ENCODE measurements at regions not wholly inside any gene's neighbourhood (a gene's known extent, or its start where the extent isn't known, plus 50 kb on each side); places are given as distances from the start of the nearest gene placed in this dataset.

DNA sequence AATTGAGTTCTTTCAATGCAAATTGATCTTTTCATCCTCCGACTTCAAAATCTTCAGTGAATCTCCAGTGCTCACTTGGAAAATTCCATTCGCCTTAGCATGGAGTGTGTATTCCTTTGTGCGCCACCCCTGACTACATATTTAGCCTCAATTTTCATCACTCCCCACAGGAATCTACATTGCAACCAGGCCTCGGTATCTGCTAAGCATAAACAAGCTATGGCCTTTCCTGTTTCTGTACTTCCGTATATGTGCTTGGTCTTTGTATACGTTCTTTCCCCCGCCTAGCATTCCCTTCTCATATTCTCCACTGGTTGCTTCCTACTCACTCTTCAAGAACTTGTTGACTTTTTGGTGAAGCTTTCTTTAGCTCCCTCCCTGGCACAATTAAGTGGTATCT lies 470.8 kb downstream of the LMO4 start:
- TF ChIP-seq, protein P1, sequence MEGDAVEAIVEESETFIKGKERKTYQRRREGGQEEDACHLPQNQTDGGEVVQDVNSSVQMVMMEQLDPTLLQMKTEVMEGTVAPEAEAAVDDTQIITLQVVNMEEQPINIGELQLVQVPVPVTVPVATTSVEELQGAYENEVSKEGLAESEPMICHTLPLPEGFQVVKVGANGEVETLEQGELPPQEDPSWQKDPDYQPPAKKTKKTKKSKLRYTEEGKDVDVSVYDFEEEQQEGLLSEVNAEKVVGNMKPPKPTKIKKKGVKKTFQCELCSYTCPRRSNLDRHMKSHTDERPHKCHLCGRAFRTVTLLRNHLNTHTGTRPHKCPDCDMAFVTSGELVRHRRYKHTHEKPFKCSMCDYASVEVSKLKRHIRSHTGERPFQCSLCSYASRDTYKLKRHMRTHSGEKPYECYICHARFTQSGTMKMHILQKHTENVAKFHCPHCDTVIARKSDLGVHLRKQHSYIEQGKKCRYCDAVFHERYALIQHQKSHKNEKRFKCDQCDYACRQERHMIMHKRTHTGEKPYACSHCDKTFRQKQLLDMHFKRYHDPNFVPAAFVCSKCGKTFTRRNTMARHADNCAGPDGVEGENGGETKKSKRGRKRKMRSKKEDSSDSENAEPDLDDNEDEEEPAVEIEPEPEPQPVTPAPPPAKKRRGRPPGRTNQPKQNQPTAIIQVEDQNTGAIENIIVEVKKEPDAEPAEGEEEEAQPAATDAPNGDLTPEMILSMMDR (IDR thresholded peaks at IDR 0.05) = no peak

DNA sequence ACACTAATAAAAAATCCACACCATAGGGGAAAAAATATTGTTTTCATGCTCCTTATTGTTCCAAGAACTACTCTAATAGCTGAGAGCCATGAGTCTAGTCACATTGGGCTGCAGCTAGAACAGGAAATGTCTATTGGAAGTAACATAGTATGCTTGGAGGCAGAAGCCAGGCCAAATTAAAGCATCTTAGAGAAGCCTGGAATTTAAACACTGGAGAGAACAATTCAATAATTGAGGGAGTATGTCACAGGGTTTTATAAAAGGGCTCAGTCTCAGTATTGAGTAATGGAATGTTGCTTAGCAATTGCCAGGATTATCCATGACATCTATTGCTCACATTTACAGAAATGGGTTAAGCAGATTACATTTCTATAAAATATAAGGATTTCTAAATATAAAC lies 471.3 kb downstream of the LMO4 start:
- H3K36me3 Mint-ChIP-seq (ENCODE audit: low read depth) = no peaks in the 10 kb centered on the region
- TF ChIP-seq, protein P1 (IDR thresholded peaks at IDR 0.05) = no peak
- no peak overlapping the region for H3K4me3 Mint-ChIP-seq
- H3K4me1 Mint-ChIP-seq (ENCODE audit: low read depth) = no peaks in the 10 kb centered on the region
- intact Hi-C loops (cut with DNase I, micrococcal nuclease) = no loop called here
- ChIA-PET POLR2A (no interaction called here), CTCF (no interaction called here)
- H3K9me3 Mint-ChIP-seq = no peaks in the 10 kb centered on the region
- no peak overlapping the region for H3K27ac Mint-ChIP-seq
- Histone ChIP-seq H3K9me3 (ENCODE audit: control insufficient read depth in 1 of 2, insufficient read depth in 1 of 2, low read length in 2 of 2) (no peaks in the 10 kb centered on the region), H3K27me3 (ENCODE audit: control insufficient read depth in 1 of 2, insufficient read depth in 2 of 2, low read length in 2 of 2) (no peaks in the 10 kb centered on the region), H3K36me3 (ENCODE audit: insufficient read depth, low read length) (no peaks in the 10 kb centered on the region), H3K27ac (ENCODE audit: low read depth in 1 of 2, low read length in 2 of 2) (no peak overlapping the region), H3K4me3 (ENCODE audit: low read length) (no peak overlapping the region), H3K4me1 (ENCODE audit: insufficient read depth, low read length) (no peaks in the 10 kb centered on the region)
- no peak for DNase-seq
- ATAC-seq (ENCODE audit: poor library complexity) = no peak
- no peaks in the 10 kb centered on the region for H3K27me3 Mint-ChIP-seq

More for the DNA sequence above, 470.8 kb downstream of the LMO4 start:
- H3K27ac Mint-ChIP-seq = no peak overlapping the region
- H3K9me3 Mint-ChIP-seq = no peaks in the 10 kb centered on the region
- DNase-seq (no peak), ATAC-seq (ENCODE audit: poor library complexity) (no peak)
- no peaks in the 10 kb centered on the region for H3K4me1 ChIP-seq (ENCODE audit: insufficient read depth, low read length)
- intact Hi-C loops (cut with DNase I, micrococcal nuclease) = no loop called here
- ChIA-PET CTCF (no interaction called here), POLR2A (no interaction called here)
- no peaks in the 10 kb centered on the region for H3K36me3 Mint-ChIP-seq (ENCODE audit: low read depth)
- H3K4me3 ChIP-seq (ENCODE audit: low read length) = no peak overlapping the region
- H3K36me3 ChIP-seq (ENCODE audit: insufficient read depth, low read length) = no peaks in the 10 kb centered on the region
- no peaks in the 10 kb centered on the region for H3K4me1 Mint-ChIP-seq (ENCODE audit: low read depth)
- H3K27ac ChIP-seq (ENCODE audit: low read depth in 1 of 2, low read length in 2 of 2) = no peak overlapping the region
- H3K27me3 Mint-ChIP-seq = no peaks in the 10 kb centered on the region
- no peaks in the 10 kb centered on the region for H3K9me3 ChIP-seq (ENCODE audit: control insufficient read depth in 1 of 2, insufficient read depth in 1 of 2, low read length in 2 of 2)
- H3K27me3 ChIP-seq (ENCODE audit: control insufficient read depth in 1 of 2, insufficient read depth in 2 of 2, low read length in 2 of 2) = no peaks in the 10 kb centered on the region
- H3K4me3 Mint-ChIP-seq = no peak overlapping the region

DNA sequence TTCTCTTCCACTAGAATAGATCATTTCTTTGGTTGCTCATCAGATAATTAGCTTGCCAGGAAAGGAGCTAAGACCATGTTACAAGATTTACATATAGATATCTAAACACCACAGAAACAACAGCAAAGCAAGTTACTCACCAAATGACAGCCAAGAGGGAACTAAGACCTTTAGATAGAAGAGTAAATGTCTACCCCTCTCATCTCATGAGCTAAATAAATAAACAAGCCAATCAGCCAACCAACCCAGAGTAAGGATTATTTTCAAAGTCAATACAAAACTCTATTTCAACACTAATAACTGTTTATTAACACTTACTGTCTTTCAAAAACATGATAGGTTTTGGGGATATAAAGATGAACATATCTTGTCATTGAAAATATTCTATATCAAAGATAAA lies 474.7 kb downstream of the LMO4 start:
- ATAC-seq (ENCODE audit: poor library complexity) = no peak
- POLR2A ChIA-PET = no interaction called here
- CTCF ChIA-PET = no interaction called here

More for the DNA sequence above, 474.7 kb downstream of the LMO4 start:
- Histone ChIP-seq H3K27ac (ENCODE audit: low read depth in 1 of 2, low read length in 2 of 2) (no peak overlapping the region), H3K27me3 (ENCODE audit: control insufficient read depth in 1 of 2, insufficient read depth in 2 of 2, low read length in 2 of 2) (no peaks in the 10 kb centered on the region), H3K9me3 (ENCODE audit: control insufficient read depth in 1 of 2, insufficient read depth in 1 of 2, low read length in 2 of 2) (no peaks in the 10 kb centered on the region), H3K4me3 (ENCODE audit: low read length) (no peak overlapping the region), H3K36me3 (ENCODE audit: insufficient read depth, low read length) (no peaks in the 10 kb centered on the region), H3K4me1 (ENCODE audit: insufficient read depth, low read length) (no peaks in the 10 kb centered on the region)
- no peaks in the 10 kb centered on the region for H3K9me3 Mint-ChIP-seq
- DNase-seq = no peak
- H3K27ac Mint-ChIP-seq = no peak overlapping the region
- no peaks in the 10 kb centered on the region for H3K4me1 Mint-ChIP-seq (ENCODE audit: low read depth)
- TF ChIP-seq, protein P1 (IDR thresholded peaks at IDR 0.05) = no peak
- no peaks in the 10 kb centered on the region for H3K36me3 Mint-ChIP-seq (ENCODE audit: low read depth)
- no peak overlapping the region for H3K4me3 Mint-ChIP-seq
- intact Hi-C loops (cut with DNase I, micrococcal nuclease) = no loop called here
- H3K27me3 Mint-ChIP-seq = no peaks in the 10 kb centered on the region

Measured in CD4-positive, alpha-beta T cell (primary cell).